ENCODE measurements at regions not wholly inside any gene's neighbourhood (a gene's known extent, or its start where the extent isn't known, plus 50 kb on each side); places are given as distances from the start of the nearest gene placed in this dataset.
"Not testable (repeated sequence)": the region's sequence is repeated elsewhere in the genome, so short reads cannot be mapped to it uniquely, and the experiment has no call there.

GRCh38 chr2:88880441-88880953 lies 189.0 kb downstream of the RPIA start:
- no peak overlapping the region for H3K4me3 ChIP-seq (replicated peaks in 1 of 2; ENCODE audit: low read depth in 2 of 2, low read length in 2 of 2)
- peak; percentile 74 for TF ChIP-seq CTCF (IDR thresholded peaks at IDR 0.05; ENCODE audit: low read depth, low read length)
- DNase-seq (ENCODE audit: low read depth in 2 of 2), result peak; percentile 66 to 70

GRCh38 chr2:88885275-88885674 lies 193.8 kb downstream of the RPIA start:
- no peak for DNase-seq (ENCODE audit: low read depth in 2 of 2)
- H3K4me3 ChIP-seq (replicated peaks in 1 of 2; ENCODE audit: low read depth in 2 of 2, low read length in 2 of 2), result no peak overlapping the region
- TF ChIP-seq CTCF (IDR thresholded peaks at IDR 0.05; ENCODE audit: low read depth, low read length), result no peak

GRCh38 chr2:88885679-88886416 lies 194.4 kb downstream of the RPIA start:
- DNase-seq (ENCODE audit: low read depth in 2 of 2), result no peak
- no peak for TF ChIP-seq CTCF (IDR thresholded peaks at IDR 0.05; ENCODE audit: low read depth, low read length)
- no peak overlapping the region for H3K4me3 ChIP-seq (replicated peaks in 1 of 2; ENCODE audit: low read depth in 2 of 2, low read length in 2 of 2)

- not testable (repeated sequence) for DNase-seq (ENCODE audit: low read depth in 2 of 2)
Observed at GRCh38 chr2:88887466-88887865, 196.0 kb downstream of the RPIA start.

GRCh38 chr2:88892207-88892606 lies 200.7 kb downstream of the RPIA start:
- H3K4me3 ChIP-seq (replicated peaks in 1 of 2; ENCODE audit: low read depth in 2 of 2, low read length in 2 of 2), result no peak overlapping the region
- no peak for TF ChIP-seq CTCF (IDR thresholded peaks at IDR 0.05; ENCODE audit: low read depth, low read length)
- DNase-seq (ENCODE audit: low read depth in 2 of 2), result no peak

More at GRCh38 chr2:88887466-88887865, 196.0 kb downstream of the RPIA start:
- H3K4me3 ChIP-seq (replicated peaks in 1 of 2; ENCODE audit: low read depth in 2 of 2, low read length in 2 of 2), result not testable (repeated sequence)

- no peak overlapping the region for H3K4me3 ChIP-seq (replicated peaks in 1 of 2; ENCODE audit: low read depth in 2 of 2, low read length in 2 of 2)
- no peak for TF ChIP-seq CTCF (IDR thresholded peaks at IDR 0.05; ENCODE audit: low read depth, low read length)
- no peak for DNase-seq (ENCODE audit: low read depth in 2 of 2)
Observed at GRCh38 chr2:88892788-88893187, 201.3 kb downstream of the RPIA start.

GRCh38 chr2:88896971-88897370 lies 205.5 kb downstream of the RPIA start:
- DNase-seq (ENCODE audit: low read depth in 2 of 2), result no peak
- TF ChIP-seq CTCF (IDR thresholded peaks at IDR 0.05; ENCODE audit: low read depth, low read length), result no peak
- no peak overlapping the region for H3K4me3 ChIP-seq (replicated peaks in 1 of 2; ENCODE audit: low read depth in 2 of 2, low read length in 2 of 2)

Measured in cardiac fibroblast (primary cell).